ENCODE measurements at regions not wholly inside any gene's neighbourhood (a gene's known extent, or its start where the extent isn't known, plus 50 kb on each side); places are given as distances from the start of the nearest gene placed in this dataset.

DNA sequence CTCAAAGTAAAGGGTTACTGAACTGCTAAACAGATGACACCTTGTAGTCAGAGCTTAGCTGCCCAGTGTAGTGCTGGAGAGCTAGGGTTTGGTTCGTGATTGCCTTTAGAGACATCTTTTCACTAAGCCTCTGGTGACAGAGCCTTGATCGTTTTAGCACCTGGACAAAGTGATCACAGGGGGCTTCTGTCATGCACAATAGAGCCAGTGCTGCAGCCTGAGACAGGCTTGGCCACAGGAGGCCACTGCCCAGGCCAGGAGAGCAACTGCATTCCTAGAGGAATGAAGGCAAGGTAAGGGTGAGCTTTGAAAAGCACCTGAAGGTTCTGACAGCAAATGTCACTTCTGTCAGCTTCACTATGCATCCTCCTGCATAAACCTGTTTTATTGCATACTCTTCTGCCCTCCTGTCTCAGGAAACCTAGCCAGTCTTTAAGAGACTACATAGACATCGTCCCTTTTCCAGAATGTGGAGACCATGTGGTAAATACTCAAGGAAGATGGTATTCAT lies 122.9 kb downstream of the NPY start:
- Histone ChIP-seq H4K20me1 (ENCODE audit: insufficient read depth, low read length) (no peaks in the 10 kb centered on the region), H3K4me1 (ENCODE audit: insufficient read depth, low read length) (no peaks in the 10 kb centered on the region), H3K79me2 (ENCODE audit: insufficient read depth, low read length) (no peaks in the 10 kb centered on the region), H3K36me3 (ENCODE audit: insufficient read depth, low read length) (no peaks in the 10 kb centered on the region), H3K9ac (ENCODE audit: low read depth, low read length) (no peak overlapping the region), H3K9me3 (ENCODE audit: insufficient read depth, low read length, severe bottlenecking) (no peaks in the 10 kb centered on the region), H3K4me2 (ENCODE audit: insufficient read depth, low read length) (no peak overlapping the region), H2AFZ (ENCODE audit: low read depth, low read length) (no peak overlapping the region), H3K27ac (ENCODE audit: low read length) (no peak overlapping the region), H3K27me3 (ENCODE audit: insufficient read depth, low read length, poor library complexity) (peaks cover 3% of the 10 kb centered on the region), H3K4me3 (ENCODE audit: low read depth in 1 of 2, low read length in 2 of 2) (no peak overlapping the region)
- no peak for ATAC-seq (ENCODE audit: insufficient read depth, low read depth)
- DNase-seq: no peak
- TF ChIP-seq EZH2 (IDR thresholded peaks at IDR 0.05; ENCODE audit: borderline replicate concordance, low read depth, low read length, severe bottlenecking): no peak
- TF ChIP-seq, protein P1, sequence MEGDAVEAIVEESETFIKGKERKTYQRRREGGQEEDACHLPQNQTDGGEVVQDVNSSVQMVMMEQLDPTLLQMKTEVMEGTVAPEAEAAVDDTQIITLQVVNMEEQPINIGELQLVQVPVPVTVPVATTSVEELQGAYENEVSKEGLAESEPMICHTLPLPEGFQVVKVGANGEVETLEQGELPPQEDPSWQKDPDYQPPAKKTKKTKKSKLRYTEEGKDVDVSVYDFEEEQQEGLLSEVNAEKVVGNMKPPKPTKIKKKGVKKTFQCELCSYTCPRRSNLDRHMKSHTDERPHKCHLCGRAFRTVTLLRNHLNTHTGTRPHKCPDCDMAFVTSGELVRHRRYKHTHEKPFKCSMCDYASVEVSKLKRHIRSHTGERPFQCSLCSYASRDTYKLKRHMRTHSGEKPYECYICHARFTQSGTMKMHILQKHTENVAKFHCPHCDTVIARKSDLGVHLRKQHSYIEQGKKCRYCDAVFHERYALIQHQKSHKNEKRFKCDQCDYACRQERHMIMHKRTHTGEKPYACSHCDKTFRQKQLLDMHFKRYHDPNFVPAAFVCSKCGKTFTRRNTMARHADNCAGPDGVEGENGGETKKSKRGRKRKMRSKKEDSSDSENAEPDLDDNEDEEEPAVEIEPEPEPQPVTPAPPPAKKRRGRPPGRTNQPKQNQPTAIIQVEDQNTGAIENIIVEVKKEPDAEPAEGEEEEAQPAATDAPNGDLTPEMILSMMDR (IDR thresholded peaks at IDR 0.05; ENCODE audit: borderline replicate concordance, extremely low read depth, low read length, poor library complexity, severe bottlenecking): no peak

DNA sequence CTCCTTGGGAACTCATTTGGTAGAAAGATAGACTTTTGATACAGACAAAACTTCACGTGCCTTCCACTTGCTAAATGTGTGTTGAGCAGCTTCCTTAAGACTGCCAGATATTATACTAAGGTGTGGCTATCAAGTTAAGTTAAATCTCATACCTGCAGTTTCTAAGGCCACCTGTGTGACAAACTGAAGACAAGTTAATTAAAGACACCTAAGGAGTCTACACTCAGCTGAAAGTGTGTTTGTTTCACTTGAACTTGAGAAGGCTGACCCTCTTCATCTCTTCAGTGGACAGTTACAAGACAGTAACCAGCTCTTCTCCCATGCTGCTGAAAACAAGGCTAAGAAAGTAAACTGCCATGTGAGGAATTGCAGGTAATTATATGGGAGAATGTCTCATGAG lies 124.0 kb downstream of the NPY start:
- no peak for ATAC-seq (ENCODE audit: insufficient read depth, low read depth)

GRCh38 chr7:24408798-24409430 lies 124.9 kb downstream of the NPY start:
- H3K79me2 ChIP-seq (ENCODE audit: insufficient read depth, low read length): no peaks in the 10 kb centered on the region
- H3K4me1 ChIP-seq (ENCODE audit: insufficient read depth, low read length): no peaks in the 10 kb centered on the region
- H3K36me3 ChIP-seq (ENCODE audit: insufficient read depth, low read length): no peaks in the 10 kb centered on the region
- H3K27ac ChIP-seq (ENCODE audit: low read length): no peak overlapping the region
- no peak overlapping the region for H3K9ac ChIP-seq (ENCODE audit: low read depth, low read length)
- DNase-seq (no peak), ATAC-seq (ENCODE audit: insufficient read depth, low read depth) (no peak)
- H3K4me2 ChIP-seq (ENCODE audit: insufficient read depth, low read length): no peak overlapping the region
- peaks cover 3% of the 10 kb centered on the region for H3K27me3 ChIP-seq (ENCODE audit: insufficient read depth, low read length, poor library complexity)
- H4K20me1 ChIP-seq (ENCODE audit: insufficient read depth, low read length): no peaks in the 10 kb centered on the region
- H3K4me3 ChIP-seq (ENCODE audit: low read depth in 1 of 2, low read length in 2 of 2): no peak overlapping the region
- H3K9me3 ChIP-seq (ENCODE audit: insufficient read depth, low read length, severe bottlenecking): peaks cover under 1% of the 10 kb centered on the region
- H2AFZ ChIP-seq (ENCODE audit: low read depth, low read length): no peak overlapping the region
- TF ChIP-seq EZH2 (IDR thresholded peaks at IDR 0.05; ENCODE audit: borderline replicate concordance, low read depth, low read length, severe bottlenecking): no peak
- TF ChIP-seq, protein P1 (IDR thresholded peaks at IDR 0.05; ENCODE audit: borderline replicate concordance, extremely low read depth, low read length, poor library complexity, severe bottlenecking): no peak

More for the DNA sequence above, 124.0 kb downstream of the NPY start:
- Histone ChIP-seq H3K4me1 (ENCODE audit: insufficient read depth, low read length) (no peaks in the 10 kb centered on the region), H3K36me3 (ENCODE audit: insufficient read depth, low read length) (no peaks in the 10 kb centered on the region), H3K79me2 (ENCODE audit: insufficient read depth, low read length) (no peaks in the 10 kb centered on the region), H3K9ac (ENCODE audit: low read depth, low read length) (no peak overlapping the region), H3K27me3 (ENCODE audit: insufficient read depth, low read length, poor library complexity) (peaks cover 3% of the 10 kb centered on the region), H3K27ac (ENCODE audit: low read length) (no peak overlapping the region), H3K4me2 (ENCODE audit: insufficient read depth, low read length) (no peak overlapping the region), H3K9me3 (ENCODE audit: insufficient read depth, low read length, severe bottlenecking) (no peaks in the 10 kb centered on the region), H4K20me1 (ENCODE audit: insufficient read depth, low read length) (no peaks in the 10 kb centered on the region), H3K4me3 (ENCODE audit: low read depth in 1 of 2, low read length in 2 of 2) (no peak overlapping the region), H2AFZ (ENCODE audit: low read depth, low read length) (no peak overlapping the region)
- DNase-seq: no peak
- no peak for TF ChIP-seq EZH2 (IDR thresholded peaks at IDR 0.05; ENCODE audit: borderline replicate concordance, low read depth, low read length, severe bottlenecking)
- TF ChIP-seq, protein P1 (IDR thresholded peaks at IDR 0.05; ENCODE audit: borderline replicate concordance, extremely low read depth, low read length, poor library complexity, severe bottlenecking): no peak

Data from DND-41 (cell line).